Gastrocnemius medialis (tissue), 4 donors: ENCODE measurements at regions not wholly inside any gene's neighbourhood (a gene's known extent, or its start where the extent isn't known, plus 50 kb on each side); places are given as distances from the start of the nearest gene placed in this dataset.

Source experiments
- ATAC-seq, 2 donors: fragments of 150-250 bp; one replicate each; pipeline ENCODE4 v1.9.1; 2016
- DNase-seq, 2 donors: peaks; one replicate each; pipeline ENCODE4 v3.0.0-alpha.2; 2019
- H3K27ac ChIP-seq, 4 donors: fragments of 200-600 bp; sonication (generic); 1 replicate in 1 of 4; 2 replicates in 3 of 4; pipeline ENCODE4 v1.5.1; 2016 to 2018; ENCODE audit warnings: mild to moderate bottlenecking in 2 of 4, moderate library complexity in 1 of 4
- H3K27me3 ChIP-seq, 3 donors: fragments of 200-600 bp; sonication (generic) in 2 of 3; 1 replicate in 1 of 3; 2 replicates in 2 of 3; pipeline versions ENCODE4 v1.5.1 to v1.6.0; 2016 to 2019; ENCODE audit warnings: mild to moderate bottlenecking in 1 of 3, moderate library complexity in 1 of 3
- H3K36me3 ChIP-seq, 2 donors: fragments of 200-600 bp; sonication (generic) in 1 of 2; one replicate each; pipeline ENCODE4 v1.5.1; 2017 to 2018
- H3K4me1 ChIP-seq, 2 donors: fragments of 200-600 bp; sonication (generic) in 1 of 2; one replicate each; pipeline ENCODE4 v1.5.1; 2016 to 2017; ENCODE audit warnings: mild to moderate bottlenecking in 2 of 2
- H3K4me3 ChIP-seq, 4 donors: fragments of 200-600 bp; sonication (generic) in 3 of 4; 1 replicate in 1 of 4; 2 replicates in 3 of 4; pipeline ENCODE4 v1.5.1; 2016 to 2019; ENCODE audit warnings: mild to moderate bottlenecking in 2 of 4
- H3K9me3 ChIP-seq, 3 donors: fragments of 200-600 bp; sonication (generic) in 2 of 3; 1 replicate in 1 of 3; 2 replicates in 2 of 3; pipeline ENCODE4 v1.5.1; 2016 to 2019
- CTCF ChIP-seq, 5 experiments: fragments of 450-650 bp in 3 of 5; fragments of 200-600 bp in 2 of 5; sonication (generic) in 2 of 5; IDR thresholded peaks in 4 of 5; conservative IDR thresholded peaks in 1 of 5; 1 replicate in 4 of 5; 2 replicates in 1 of 5; pipeline ENCODE4 v1.5.1; 2016 to 2019; ENCODE audit warnings: antibody characterized with exemption in 5 of 5, mild to moderate bottlenecking in 3 of 5, moderate library complexity in 3 of 5
- POLR2A ChIP-seq, 2 donors: fragments of 450-650 bp; IDR thresholded peaks; one replicate each; pipeline ENCODE4 v1.6.1; 2017; ENCODE audit warnings: antibody characterized with exemption in 2 of 2, mild to moderate bottlenecking in 2 of 2, moderate library complexity in 2 of 2
- in situ Hi-C, 4 donors: fragments of 200-750 bp; cut with MboI; loops; one replicate each; pipeline versions ENCODE4 v1.15.0 to v1.8.0; 2017; ENCODE audit warnings: low sequenced_read_pairs in 4 of 4
- intact Hi-C: fragments of 100-400 bp; cut with DNase I; formaldehyde crosslinking; loops from one replicate; pipeline ENCODE4 v1.15.1; 2023; ENCODE audit warnings: low total_unique reads

GRCh38 chr11:56909563-56909962 is 79.2 kb upstream of the OR5AK2 start:
- DNase-seq (no peak), ATAC-seq (no peak)
- H3K36me3 ChIP-seq, result no peaks in the 10 kb centered on the region
- H3K9me3 ChIP-seq, result no peaks in the 10 kb centered on the region
- H3K4me3 ChIP-seq, result no peak overlapping the region
- H3K4me1 ChIP-seq, result no peaks in the 10 kb centered on the region
- no peaks in the 10 kb centered on the region for H3K27me3 ChIP-seq
- no peak overlapping the region for H3K27ac ChIP-seq
- in situ Hi-C loops (no loop called here), intact Hi-C loops (no loop called here)
- no peak for TF ChIP-seq CTCF (IDR thresholded peaks at IDR 0.05 in 4 of 5, conservative IDR thresholded peaks at IDR 0.05 in 1 of 5)
- no peak for TF ChIP-seq POLR2A (IDR thresholded peaks at IDR 0.05)

GRCh38 chr11:56909080-56909479 is 79.6 kb upstream of the OR5AK2 start:
- H3K27ac ChIP-seq, result no peak overlapping the region
- H3K27me3 ChIP-seq, result no peaks in the 10 kb centered on the region
- H3K9me3 ChIP-seq, result no peaks in the 10 kb centered on the region
- H3K4me3 ChIP-seq, result no peak overlapping the region
- ATAC-seq (no peak), DNase-seq (no peak)
- TF ChIP-seq CTCF (IDR thresholded peaks at IDR 0.05 in 4 of 5, conservative IDR thresholded peaks at IDR 0.05 in 1 of 5) (no peak), POLR2A (IDR thresholded peaks at IDR 0.05) (no peak)
- H3K4me1 ChIP-seq, result no peaks in the 10 kb centered on the region
- no peaks in the 10 kb centered on the region for H3K36me3 ChIP-seq
- in situ Hi-C loops, result no loop called here
- intact Hi-C loops, result no loop called here

- no peak overlapping the region for H3K27ac ChIP-seq
- intact Hi-C loops (no loop called here), in situ Hi-C loops (no loop called here)
- TF ChIP-seq CTCF (IDR thresholded peaks at IDR 0.05 in 4 of 5, conservative IDR thresholded peaks at IDR 0.05 in 1 of 5), result no peak
- no peak for TF ChIP-seq POLR2A (IDR thresholded peaks at IDR 0.05)
- no peak for ATAC-seq
- H3K4me3 ChIP-seq, result no peak overlapping the region
- H3K4me1 ChIP-seq, result no peaks in the 10 kb centered on the region
- no peak for DNase-seq
- H3K9me3 ChIP-seq, result no peaks in the 10 kb centered on the region
- no peaks in the 10 kb centered on the region for H3K27me3 ChIP-seq
- H3K36me3 ChIP-seq, result no peaks in the 10 kb centered on the region
Measured at GRCh38 chr11:56906683-56907148, 82.0 kb upstream of the OR5AK2 start.

- no peak for DNase-seq
- intact Hi-C loops (no loop called here), in situ Hi-C loops (no loop called here)
- no peak overlapping the region for H3K4me3 ChIP-seq
- H3K36me3 ChIP-seq, result no peaks in the 10 kb centered on the region
- no peak for ATAC-seq
- no peaks in the 10 kb centered on the region for H3K4me1 ChIP-seq
- TF ChIP-seq POLR2A (IDR thresholded peaks at IDR 0.05) (no peak), CTCF (IDR thresholded peaks at IDR 0.05 in 4 of 5, conservative IDR thresholded peaks at IDR 0.05 in 1 of 5) (no peak)
- no peaks in the 10 kb centered on the region for H3K27me3 ChIP-seq
- no peak overlapping the region for H3K27ac ChIP-seq
- H3K9me3 ChIP-seq, result no peaks in the 10 kb centered on the region
Measured at GRCh38 chr11:56905936-56906335, 82.8 kb upstream of the OR5AK2 start.

- Histone ChIP-seq H3K4me1 (no peaks in the 10 kb centered on the region), H3K4me3 (no peak overlapping the region), H3K27me3 (no peaks in the 10 kb centered on the region), H3K27ac (no peak overlapping the region), H3K36me3 (no peaks in the 10 kb centered on the region), H3K9me3 (no peaks in the 10 kb centered on the region)
- DNase-seq (no peak), ATAC-seq (no peak)
- TF ChIP-seq POLR2A (IDR thresholded peaks at IDR 0.05) (no peak), CTCF (IDR thresholded peaks at IDR 0.05 in 4 of 5, conservative IDR thresholded peaks at IDR 0.05 in 1 of 5) (no peak)
- intact Hi-C loops (no loop called here), in situ Hi-C loops (no loop called here)
Measured at GRCh38 chr11:56905442-56905841, 83.3 kb upstream of the OR5AK2 start.
